Esophagus muscularis mucosa (tissue), 3 donors: ENCODE measurements at regions not wholly inside any gene's neighbourhood (a gene's known extent, or its start where the extent isn't known, plus 50 kb on each side); places are given as distances from the start of the nearest gene placed in this dataset.

Experiments
- CTCF ChIP-seq, 3 experiments: fragments of 200-600 bp in 2 of 3; fragments of 450-650 bp in 1 of 3; sonication (generic) in 2 of 3; IDR thresholded peaks; one replicate each; pipeline ENCODE4 v1.5.1; 2017 to 2019; ENCODE audit warnings: antibody characterized with exemption in 3 of 3, mild to moderate bottlenecking in 2 of 3, moderate library complexity in 1 of 3
- POLR2A ChIP-seq: fragments of 450-650 bp; IDR thresholded peaks from one replicate; pipeline ENCODE4 v1.6.1; 2017; ENCODE audit warnings: antibody characterized with exemption, moderate library complexity, mild to moderate bottlenecking, low read depth

GRCh38 chr18:11511434-11512095 is 97.8 kb upstream of the SLC35G4 start:
- TF ChIP-seq CTCF (IDR thresholded peaks at IDR 0.05): no peak
- no peak for TF ChIP-seq POLR2A
